T-helper 2 cell (primary cell): ENCODE measurements at regions not wholly inside any gene's neighbourhood (a gene's known extent, or its start where the extent isn't known, plus 50 kb on each side); places are given as distances from the start of the nearest gene placed in this dataset.
"Not testable (repeated sequence)": the region's sequence is repeated elsewhere in the genome, so short reads cannot be mapped to it uniquely, and the experiment has no call there.

Experiments
- DNase-seq, 5 experiments: peaks; one replicate each; pipeline versions ENCODE4 v3.0.0 to v3.0.0-alpha.2; 2012 to 2022

- no peak for DNase-seq
These were observed 204.6 kb downstream of the COX18 start for GRCh38 chr4:72864898-72865297.

- not testable (repeated sequence) for DNase-seq
These were observed 205.2 kb downstream of the COX18 start for GRCh38 chr4:72864277-72864676.

- DNase-seq: no peak
These were observed 208.8 kb downstream of the COX18 start for GRCh38 chr4:72860766-72861165.

- no peak for DNase-seq
These were observed 211.2 kb downstream of the COX18 start for GRCh38 chr4:72858328-72858727.

GRCh38 chr4:72857787-72858186 lies 211.7 kb downstream of the COX18 start:
- DNase-seq: no peak

GRCh38 chr4:72857216-72857615 lies 212.3 kb downstream of the COX18 start:
- no peak for DNase-seq

GRCh38 chr4:72846280-72847111 lies 223.0 kb downstream of the COX18 start:
- peak in 1 of 5 experiments; percentile 42 for DNase-seq

GRCh38 chr4:72843466-72843865 lies 226.1 kb downstream of the COX18 start:
- no peak for DNase-seq

GRCh38 chr4:72842323-72842722 lies 227.2 kb downstream of the COX18 start:
- no peak for DNase-seq

- DNase-seq: not testable (repeated sequence)
These were observed 229.3 kb downstream of the COX18 start for GRCh38 chr4:72840166-72840565.

- no peak for DNase-seq
These were observed 240.7 kb downstream of the COX18 start for GRCh38 chr4:72828864-72829263.

GRCh38 chr4:72827968-72828367 lies 241.5 kb downstream of the COX18 start:
- DNase-seq: no peak

- DNase-seq: no peak
These were observed 249.4 kb downstream of the COX18 start for GRCh38 chr4:72820107-72820506.

- DNase-seq: no peak
These were observed 248.0 kb upstream of the ADAMTS3 start for GRCh38 chr4:72817012-72817411.

GRCh38 chr4:72814241-72814640 lies 245.2 kb upstream of the ADAMTS3 start:
- DNase-seq: no peak

- no peak for DNase-seq
These were observed 240.2 kb upstream of the ADAMTS3 start for GRCh38 chr4:72809208-72809607.

- DNase-seq: no peak
These were observed 236.3 kb upstream of the ADAMTS3 start for GRCh38 chr4:72805284-72805683.

- no peak for DNase-seq
These were observed 228.5 kb upstream of the ADAMTS3 start for GRCh38 chr4:72797486-72797885.

GRCh38 chr4:72791054-72791453 lies 222.0 kb upstream of the ADAMTS3 start:
- DNase-seq: no peak

GRCh38 chr4:72786401-72786990 lies 217.5 kb upstream of the ADAMTS3 start:
- DNase-seq: no peak

- no peak for DNase-seq
These were observed 210.2 kb upstream of the ADAMTS3 start for GRCh38 chr4:72779241-72779640.

- no peak for DNase-seq
These were observed 208.4 kb upstream of the ADAMTS3 start for GRCh38 chr4:72777436-72777835.

GRCh38 chr4:72770708-72771107 lies 201.7 kb upstream of the ADAMTS3 start:
- no peak for DNase-seq

- no peak for DNase-seq
These were observed 199.3 kb upstream of the ADAMTS3 start for GRCh38 chr4:72768364-72768763.
